ENCODE measurements at regions not wholly inside any gene's neighbourhood (a gene's known extent, or its start where the extent isn't known, plus 50 kb on each side); places are given as distances from the start of the nearest gene placed in this dataset.

- Histone ChIP-seq H3K4me2 (ENCODE audit: insufficient read depth, insufficient read length, low read length) (peak overlapping the region; percentile 23), H3K4ac (ENCODE audit: low read depth, low read length) (no peak overlapping the region), H3K27me3 (ENCODE audit: insufficient read depth, low read length) (no peaks in the 10 kb centered on the region), H3K79me1 (ENCODE audit: insufficient read depth, low read depth, low read length, poor library complexity, severe bottlenecking) (no peaks in the 10 kb centered on the region), H2BK15ac (ENCODE audit: low read depth, low read length) (no peak overlapping the region), H2BK12ac (ENCODE audit: insufficient read length, low read depth, low read length) (no peak overlapping the region), H3K79me2 (ENCODE audit: insufficient read depth, low read length) (no peaks in the 10 kb centered on the region), H3K27ac (ENCODE audit: insufficient read length, low read depth, low read length) (no peak overlapping the region), H2BK20ac (ENCODE audit: low read depth, low read length, poor library complexity, severe bottlenecking) (no peak overlapping the region), H2AFZ (ENCODE audit: low read length) (peak overlapping the region; percentile 54), H3T11ph (ENCODE audit: low read length) (no peak overlapping the region), H3K23ac (ENCODE audit: insufficient read length, low read depth, low read length) (no peak overlapping the region), H4K20me1 (ENCODE audit: control insufficient read depth, insufficient read depth, insufficient read length) (no peaks in the 10 kb centered on the region), H3K9ac (ENCODE audit: extremely low read depth, insufficient read length, low read length) (no peak overlapping the region), H2AK5ac (ENCODE audit: insufficient read length, low read length) (no peak overlapping the region), H3K4me1 (ENCODE audit: insufficient read depth, low read length) (no peaks in the 10 kb centered on the region; the same call in 1 of the 2 replicates), H2BK5ac (ENCODE audit: insufficient read length, low read length) (no peak overlapping the region), H3K18ac (ENCODE audit: insufficient read length, low read depth, low read length) (peak overlapping the region; percentile 80), H4K8ac (replicated peaks; ENCODE audit: insufficient read length, low read depth, low read length) (no peak overlapping the region), H4K91ac (ENCODE audit: insufficient read length, low read depth, low read length) (no peak overlapping the region), H4K5ac (ENCODE audit: insufficient read length, low read depth, low read length) (peak overlapping the region; percentile 8), H3K14ac (ENCODE audit: insufficient read depth, low read length) (peak overlapping the region; percentile 79; the same call in 1 of the 2 replicates), H3K23me2 (ENCODE audit: insufficient read length, low read depth, low read length, poor library complexity, severe bottlenecking) (no peaks in the 10 kb centered on the region), H3K56ac (ENCODE audit: insufficient read length, low read depth, low read length) (no peak overlapping the region), H3K9me3 (ENCODE audit: control insufficient read depth, low read depth, low read length) (no peaks in the 10 kb centered on the region), H2BK120ac (ENCODE audit: low read depth, low read length, poor library complexity, severe bottlenecking) (no peak overlapping the region)
- Mint-ChIP-seq H3K9me3 (peaks cover 0 to 2% of the 10 kb centered on the region in 2 experiments; a peak in 2 of 5 replicates), H3K27ac (peak overlapping the region; percentile 61 to 92 (median 92); a peak in 3 of 7 replicates), H3K4me1 (peaks cover 13 to 14% of the 10 kb centered on the region in 2 experiments), H3K27me3 (ENCODE audit: low read depth) (no peaks in the 10 kb centered on the region; the same call in 1 of the 2 replicates), H3K4me3 (peak overlapping the region; percentile 64; a peak in 4 of 5 replicates), H3K36me3 (ENCODE audit: insufficient read depth in 1 of 3, low read depth in 3 of 3) (no peaks in the 10 kb centered on the region; a peak in 1 of 7 replicates)
- DNase-seq = peak; percentile 90
- WGBS (ENCODE audit: extremely low coverage, insufficient read length, low lambda C conversion rate) = no CpG with 5 or more reads among the region's 7 CpGs
- peak; percentile 84 for TF ChIP-seq CTCF (conservative IDR thresholded peaks at IDR 0.05)
Measured at GRCh38 chr6:110039364-110039980, 61.4 kb downstream of the GPR6 start.
